GDM1 (cell line): ENCODE measurements at regions not wholly inside any gene's neighbourhood (a gene's known extent, or its start where the extent isn't known, plus 50 kb on each side); places are given as distances from the start of the nearest gene placed in this dataset.

Experiments used
- DNase-seq: peaks from one replicate; lab custom pipeline; 2025; lab: John Stamatoyannopoulos, UW

DNA sequence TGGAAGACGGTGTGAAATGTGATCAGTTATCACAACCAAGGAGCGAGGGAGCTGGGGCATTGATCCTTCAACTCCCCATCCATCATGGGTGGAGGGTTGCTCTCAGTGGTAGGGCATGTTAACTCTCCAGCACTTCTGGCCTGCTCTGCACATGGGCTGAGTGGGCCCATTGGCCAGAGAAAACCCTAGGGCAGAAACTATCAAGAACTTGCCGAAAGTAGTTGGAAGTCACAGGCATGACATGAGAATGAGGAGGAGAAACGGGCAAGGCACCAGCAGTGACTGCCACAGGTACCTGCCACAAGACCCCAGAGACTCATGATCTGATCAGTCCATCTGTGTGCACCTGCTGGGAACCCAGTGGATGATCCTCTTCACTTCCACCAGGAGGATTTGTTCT, 50.9 kb upstream of the CXCL14 start:
- no peak for DNase-seq

DNA sequence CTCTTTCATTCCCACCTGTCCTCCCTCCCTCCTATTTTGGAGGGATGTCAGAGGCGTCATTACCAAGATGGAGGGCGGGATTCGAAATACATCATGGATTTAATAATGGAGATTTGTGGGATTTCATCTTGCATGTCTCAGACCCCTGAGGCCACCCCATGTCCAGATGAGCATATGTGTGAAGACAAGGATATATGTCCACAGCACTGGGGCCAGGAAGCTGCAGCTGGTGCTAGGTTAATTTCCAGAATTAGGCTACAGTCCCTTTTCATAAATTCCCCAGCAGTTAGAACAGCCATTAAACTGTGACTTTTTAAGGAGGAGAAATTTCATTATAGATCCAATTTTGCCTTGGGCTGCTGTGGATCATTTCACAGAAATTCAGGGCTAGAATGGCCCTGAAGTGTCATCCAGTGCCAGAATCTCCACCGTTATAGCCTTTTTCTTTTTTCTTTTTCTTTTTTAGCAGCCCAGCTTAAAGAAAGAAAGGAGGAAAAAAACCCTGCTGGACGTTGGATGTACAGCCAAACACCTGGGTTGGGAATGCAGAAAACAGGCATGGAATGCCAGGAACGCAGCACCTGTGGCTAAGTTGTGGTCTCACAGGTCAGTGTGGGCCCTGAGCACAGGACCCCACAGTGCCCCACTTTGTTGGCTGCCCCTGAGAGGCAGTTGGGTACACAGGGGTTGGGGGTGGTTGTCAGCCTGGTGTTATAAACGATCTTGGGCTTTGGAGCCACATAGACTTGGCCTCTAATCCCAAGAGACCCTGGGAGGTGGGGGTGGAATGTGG, 50.2 kb upstream of the CXCL14 start:
- no peak for DNase-seq
